Endothelial cell of umbilical vein (primary cell): ENCODE measurements at regions not wholly inside any gene's neighbourhood (a gene's known extent, or its start where the extent isn't known, plus 50 kb on each side); places are given as distances from the start of the nearest gene placed in this dataset.

Experiments used
- BruUV-seq: library from RNA; stranded (reverse); fragments of 400-500 nt; replicated peaks from 2 replicates; lab custom pipeline; 2021; lab: Mats Ljungman, UMichigan
- CTCF ChIA-PET: fragments of 300-600, 350-600 bp; sonication (Branson Sonifier 250); formaldehyde crosslinking; loops from one replicate; lab custom pipeline; 2021; ENCODE audit warnings: antibody characterized with exemption, inconsistent platforms; lab: Charles Lee
- POLR2A ChIA-PET: fragments of 300-600, 350-600 bp; sonication (Branson Sonifier 250); formaldehyde crosslinking; loops from one replicate; lab custom pipeline; 2021; ENCODE audit warnings: antibody characterized with exemption, inconsistent platforms; lab: Charles Lee
- DNase-seq: peaks from one replicate; pipeline ENCODE4 v3.0.0-alpha.2; 2011; ENCODE audit warnings: low read depth, low spot score
- FAIRE-seq: peaks from 2 replicates; lab custom pipeline; 2011; peaks lifted over from hg19 to GRCh38; lab: Jason Lieb, UNC
- H2AFZ ChIP-seq: 2 replicates; pipeline ENCODE4 v1.6.0; 2012; ENCODE audit warnings: low read depth, low read length, control low read depth, inconsistent platforms
- H3K27ac ChIP-seq: 2 replicates; pipeline ENCODE4 v1.5.1; 2011; ENCODE audit warnings: low read depth, mild to moderate bottlenecking, control low read depth, low read length, moderate library complexity; ENCODE audit not compliant: insufficient read depth
- H3K27me3 ChIP-seq, 2 experiments: 2 replicates each; pipeline versions ENCODE4 v1.6.0 to v1.6.1; 2011; ENCODE audit warnings: low read length in 2 of 2, mixed read lengths in 1 of 2; ENCODE audit not compliant: control insufficient read depth in 2 of 2, insufficient read depth in 2 of 2
- H3K36me3 ChIP-seq, 2 experiments: 2 replicates in 1 of 2; 3 replicates in 1 of 2; pipeline ENCODE4 v1.5.1; 2011; ENCODE audit warnings: low read length in 2 of 2, mild to moderate bottlenecking in 1 of 2, moderate library complexity in 1 of 2; ENCODE audit not compliant: control insufficient read depth in 2 of 2, insufficient read depth in 2 of 2; ENCODE audit errors: extremely low read depth in 1 of 2
- H3K4me1 ChIP-seq: 3 replicates; pipeline ENCODE4 v1.5.1; 2011; ENCODE audit warnings: mild to moderate bottlenecking, low read length; ENCODE audit not compliant: control insufficient read depth, insufficient read depth; ENCODE audit errors: extremely low read depth
- H3K4me2 ChIP-seq: 2 replicates; pipeline ENCODE4 v1.6.1; 2011; ENCODE audit warnings: low read length, control low read depth, mixed read lengths; ENCODE audit not compliant: insufficient read depth
- H3K4me3 ChIP-seq, 3 experiments: fragments of 200-600 bp in 1 of 3; sonication (generic), shearing (Covaris generic) in 1 of 3; replicated peaks in 1 of 3; 2 replicates each; pipeline ENCODE4 v1.5.1; 2011 to 2016; ENCODE audit warnings: control low read depth in 3 of 3, low read length in 3 of 3, mild to moderate bottlenecking in 2 of 3, inconsistent platforms in 1 of 3, low read depth in 1 of 3, moderate library complexity in 1 of 3; ENCODE audit not compliant: insufficient read depth in 1 of 3
- H3K79me2 ChIP-seq: 2 replicates; pipeline ENCODE4 v1.6.0; 2012; ENCODE audit warnings: low read length, inconsistent platforms; ENCODE audit not compliant: control insufficient read depth, insufficient read depth
- H3K9ac ChIP-seq: replicated peaks from 2 replicates; pipeline ENCODE3; 2011; ENCODE audit warnings: low read length, control low read depth; ENCODE audit not compliant: insufficient read depth; ENCODE audit errors: extremely low read depth
- H3K9me1 ChIP-seq: replicated peaks from 3 replicates; pipeline ENCODE4 v1.6.0; 2011; ENCODE audit warnings: mild to moderate bottlenecking, low read length; ENCODE audit not compliant: control insufficient read depth, insufficient read depth; ENCODE audit errors: extremely low read depth
- H3K9me3 ChIP-seq: replicated peaks from 2 replicates; pipeline ENCODE4 v1.5.1; 2012; ENCODE audit warnings: low read length, inconsistent platforms; ENCODE audit not compliant: control insufficient read depth, insufficient read depth
- H4K20me1 ChIP-seq: replicated peaks from 2 replicates; pipeline ENCODE3; 2011; ENCODE audit warnings: mild to moderate bottlenecking, low read length; ENCODE audit not compliant: control insufficient read depth, insufficient read depth; ENCODE audit errors: extremely low read depth
- FOS ChIP-seq: IDR thresholded peaks from 2 replicates; pipeline ENCODE4 v1.6.1; 2011; ENCODE audit warnings: mild to moderate bottlenecking, low read length, moderate library complexity, borderline replicate concordance; ENCODE audit not compliant: insufficient read depth
- GATA2 ChIP-seq: IDR thresholded peaks from 2 replicates; pipeline ENCODE4 v1.7.0; 2011; ENCODE audit warnings: low read depth, mild to moderate bottlenecking, moderate library complexity, mixed read lengths, low read length; ENCODE audit not compliant: insufficient read length, insufficient read depth
- JUN ChIP-seq: IDR thresholded peaks from 2 replicates; pipeline ENCODE4 v1.6.1; 2011; ENCODE audit warnings: borderline replicate concordance, low read depth; ENCODE audit not compliant: insufficient read length, insufficient read depth
- MYC ChIP-seq: IDR thresholded peaks from one replicate; pipeline ENCODE4 v1.6.1; 2011; ENCODE audit warnings: mild to moderate bottlenecking, low read depth, low read length
- POLR2A ChIP-seq: IDR thresholded peaks from 2 replicates; pipeline ENCODE4 v1.6.1; 2012; ENCODE audit warnings: low read depth, mild to moderate bottlenecking, control low read depth, low read length
- POLR2AphosphoS5 ChIP-seq: IDR thresholded peaks from 2 replicates; pipeline ENCODE4 v1.6.1; 2012; ENCODE audit warnings: low read depth, mild to moderate bottlenecking, control low read depth, low read length, moderate library complexity; ENCODE audit not compliant: insufficient read depth
- dilution Hi-C: fragments of 300-500 bp; cut with MboI; formaldehyde crosslinking; loops from one replicate; pipeline ENCODE4 v1.15.0; 2019; ENCODE audit warnings: low sequenced_read_pairs; ENCODE audit not compliant: extremely low pct_ligation_motif_present
- intact Hi-C: fragments of 100-400 bp; cut with micrococcal nuclease; formaldehyde crosslinking; loops from one replicate; pipeline ENCODE4 v1.10.0; 2022
- TF ChIP-seq, protein P1 (sequence below), 2 donors: IDR thresholded peaks; 1 replicate in 1 of 2; 2 replicates in 1 of 2; pipeline ENCODE4 v1.5.1; 2011; ENCODE audit warnings: low read length in 2 of 2, mild to moderate bottlenecking in 2 of 2, moderate library complexity in 2 of 2, control low read depth in 1 of 2, inconsistent platforms in 1 of 2, low read depth in 1 of 2; ENCODE audit not compliant: insufficient read depth in 1 of 2; ENCODE audit errors: extremely low read depth in 1 of 2

DNA sequence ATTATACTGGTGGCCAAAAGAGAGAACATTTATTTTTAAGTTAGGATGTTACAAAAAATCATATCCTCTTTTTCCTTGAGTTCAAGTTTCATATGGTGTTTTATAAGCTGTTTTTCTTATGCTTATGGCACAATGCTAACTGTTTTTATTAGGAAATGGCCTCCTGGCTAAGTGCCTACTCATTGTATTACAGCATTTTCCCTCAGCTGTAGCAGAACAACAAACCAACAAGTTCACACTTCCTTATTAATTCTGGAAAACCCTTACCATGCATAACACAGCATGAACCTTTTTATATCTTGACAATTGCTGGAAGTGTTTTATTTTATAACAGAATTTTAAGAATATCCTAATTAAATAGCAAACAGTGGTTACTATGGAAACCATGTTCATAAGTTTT lies 165.8 kb downstream of the GASK1B start:
- BruUV-seq: no TSS peak

More for the DNA sequence above, 165.8 kb downstream of the GASK1B start:
- no peak for TF ChIP-seq POLR2A
- no peak for TF ChIP-seq GATA2
- peak; percentile 27 for TF ChIP-seq FOS
- TF ChIP-seq, protein P1, sequence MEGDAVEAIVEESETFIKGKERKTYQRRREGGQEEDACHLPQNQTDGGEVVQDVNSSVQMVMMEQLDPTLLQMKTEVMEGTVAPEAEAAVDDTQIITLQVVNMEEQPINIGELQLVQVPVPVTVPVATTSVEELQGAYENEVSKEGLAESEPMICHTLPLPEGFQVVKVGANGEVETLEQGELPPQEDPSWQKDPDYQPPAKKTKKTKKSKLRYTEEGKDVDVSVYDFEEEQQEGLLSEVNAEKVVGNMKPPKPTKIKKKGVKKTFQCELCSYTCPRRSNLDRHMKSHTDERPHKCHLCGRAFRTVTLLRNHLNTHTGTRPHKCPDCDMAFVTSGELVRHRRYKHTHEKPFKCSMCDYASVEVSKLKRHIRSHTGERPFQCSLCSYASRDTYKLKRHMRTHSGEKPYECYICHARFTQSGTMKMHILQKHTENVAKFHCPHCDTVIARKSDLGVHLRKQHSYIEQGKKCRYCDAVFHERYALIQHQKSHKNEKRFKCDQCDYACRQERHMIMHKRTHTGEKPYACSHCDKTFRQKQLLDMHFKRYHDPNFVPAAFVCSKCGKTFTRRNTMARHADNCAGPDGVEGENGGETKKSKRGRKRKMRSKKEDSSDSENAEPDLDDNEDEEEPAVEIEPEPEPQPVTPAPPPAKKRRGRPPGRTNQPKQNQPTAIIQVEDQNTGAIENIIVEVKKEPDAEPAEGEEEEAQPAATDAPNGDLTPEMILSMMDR (IDR thresholded peaks at IDR 0.05; ENCODE audit: extremely low read depth in 1 of 2, insufficient read depth in 1 of 2, low read depth in 1 of 2, low read length in 2 of 2): no peak
- peak; percentile 50 for TF ChIP-seq JUN
- no peak for TF ChIP-seq POLR2AphosphoS5
- TF ChIP-seq MYC: no peak
- H3K27ac ChIP-seq: peak overlapping the region; percentile 75
- no peak overlapping the region for H3K4me3 ChIP-seq
- no peaks in the 10 kb centered on the region for H3K79me2 ChIP-seq
- dilution Hi-C loops: loop anchor here (25.0 kb wide), 1 partner anchor 155 kb away; the partner anchor contains the start of gene GASK1B
- no peaks in the 10 kb centered on the region for H3K36me3 ChIP-seq
- H3K4me2 ChIP-seq: peak overlapping the region; percentile 93
- H3K9ac ChIP-seq: peak overlapping the region; percentile 73
- H4K20me1 ChIP-seq: no peaks in the 10 kb centered on the region
- peaks cover 36% of the 10 kb centered on the region for H3K4me1 ChIP-seq
- no peak overlapping the region for H2AFZ ChIP-seq
- ChIA-PET POLR2A (no interaction called here), CTCF (interaction anchor here (1.1 kb wide), 2 partner anchors 14 to 164 kb away, joined by 3 to 9 read pairs; no protein-coding TSS in a partner anchor)
- H3K9me1 ChIP-seq: no peaks in the 10 kb centered on the region
- intact Hi-C loops: loop anchor here (1.0 to 2.0 kb wide), 7 partner anchors 11 to 165 kb away; no protein-coding TSS in a partner anchor
- no peaks in the 10 kb centered on the region for H3K9me3 ChIP-seq
- DNase-seq (peak; percentile 100), FAIRE-seq (peak; percentile 89)
- no peaks in the 10 kb centered on the region for H3K27me3 ChIP-seq
